LNCAP (cell line): ENCODE measurements at regions not wholly inside any gene's neighbourhood (a gene's known extent, or its start where the extent isn't known, plus 50 kb on each side); places are given as distances from the start of the nearest gene placed in this dataset.

Experiments
- TF ChIP-seq, protein P1 (sequence below): fragments of 450-650 bp; IDR thresholded peaks from 2 replicates; pipeline ENCODE4 v1.5.1; 2017; ENCODE audit warnings: mild to moderate bottlenecking

DNA sequence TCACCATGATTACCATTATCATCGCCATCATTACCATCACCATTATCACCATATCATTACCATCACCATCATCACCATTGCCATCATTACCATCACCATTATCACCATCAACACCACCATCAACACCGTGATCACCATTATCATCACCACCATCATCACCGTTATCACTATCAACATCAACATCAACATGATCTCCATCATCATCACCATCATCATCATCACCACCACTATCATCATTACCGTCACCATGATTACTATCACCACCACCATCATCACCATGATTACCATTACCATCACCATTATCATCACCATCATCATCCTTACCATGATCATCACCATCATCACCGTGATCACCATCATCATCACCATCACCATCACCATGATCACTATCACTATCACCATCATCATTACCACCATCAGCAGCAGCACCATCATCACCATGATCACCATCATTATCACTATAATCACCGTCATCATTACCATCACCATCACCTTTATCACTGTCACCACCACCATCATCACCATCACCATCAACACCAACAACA lies 753.7 kb downstream of the BRD1 start:
- TF ChIP-seq, protein P1, sequence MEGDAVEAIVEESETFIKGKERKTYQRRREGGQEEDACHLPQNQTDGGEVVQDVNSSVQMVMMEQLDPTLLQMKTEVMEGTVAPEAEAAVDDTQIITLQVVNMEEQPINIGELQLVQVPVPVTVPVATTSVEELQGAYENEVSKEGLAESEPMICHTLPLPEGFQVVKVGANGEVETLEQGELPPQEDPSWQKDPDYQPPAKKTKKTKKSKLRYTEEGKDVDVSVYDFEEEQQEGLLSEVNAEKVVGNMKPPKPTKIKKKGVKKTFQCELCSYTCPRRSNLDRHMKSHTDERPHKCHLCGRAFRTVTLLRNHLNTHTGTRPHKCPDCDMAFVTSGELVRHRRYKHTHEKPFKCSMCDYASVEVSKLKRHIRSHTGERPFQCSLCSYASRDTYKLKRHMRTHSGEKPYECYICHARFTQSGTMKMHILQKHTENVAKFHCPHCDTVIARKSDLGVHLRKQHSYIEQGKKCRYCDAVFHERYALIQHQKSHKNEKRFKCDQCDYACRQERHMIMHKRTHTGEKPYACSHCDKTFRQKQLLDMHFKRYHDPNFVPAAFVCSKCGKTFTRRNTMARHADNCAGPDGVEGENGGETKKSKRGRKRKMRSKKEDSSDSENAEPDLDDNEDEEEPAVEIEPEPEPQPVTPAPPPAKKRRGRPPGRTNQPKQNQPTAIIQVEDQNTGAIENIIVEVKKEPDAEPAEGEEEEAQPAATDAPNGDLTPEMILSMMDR = no peak

DNA sequence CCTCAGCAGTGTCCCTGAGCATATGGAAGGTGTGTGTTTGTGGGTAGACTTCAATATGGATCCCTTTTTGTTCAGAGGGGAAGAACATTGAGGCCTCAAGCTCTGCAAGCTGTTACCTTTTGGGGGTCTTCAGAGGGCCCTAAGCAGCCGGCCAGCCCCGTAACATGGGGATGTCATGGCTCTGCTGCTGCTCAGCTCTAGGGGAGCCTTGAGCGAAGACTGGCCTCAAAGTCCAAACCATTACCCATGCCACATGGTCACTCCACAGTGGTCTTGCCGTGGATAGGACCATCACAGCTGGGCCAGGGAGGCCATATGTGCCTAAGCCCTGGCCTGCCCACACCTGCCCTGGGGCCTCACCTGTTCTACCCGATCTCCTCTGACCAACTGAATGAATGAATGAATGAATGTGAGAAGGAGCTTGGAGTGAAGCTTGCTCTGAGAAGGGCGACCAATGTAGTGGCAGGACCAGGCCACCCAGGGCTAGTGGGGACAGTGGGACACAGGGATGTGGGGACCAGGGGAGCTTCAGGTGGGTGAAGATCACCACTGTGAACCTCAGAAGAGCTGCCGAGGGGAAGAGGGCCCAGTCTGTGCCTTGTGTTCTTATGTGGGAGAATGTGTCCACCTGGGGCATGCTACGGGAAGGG lies 754.6 kb downstream of the BRD1 start:
- TF ChIP-seq, protein P1 = no peak

DNA sequence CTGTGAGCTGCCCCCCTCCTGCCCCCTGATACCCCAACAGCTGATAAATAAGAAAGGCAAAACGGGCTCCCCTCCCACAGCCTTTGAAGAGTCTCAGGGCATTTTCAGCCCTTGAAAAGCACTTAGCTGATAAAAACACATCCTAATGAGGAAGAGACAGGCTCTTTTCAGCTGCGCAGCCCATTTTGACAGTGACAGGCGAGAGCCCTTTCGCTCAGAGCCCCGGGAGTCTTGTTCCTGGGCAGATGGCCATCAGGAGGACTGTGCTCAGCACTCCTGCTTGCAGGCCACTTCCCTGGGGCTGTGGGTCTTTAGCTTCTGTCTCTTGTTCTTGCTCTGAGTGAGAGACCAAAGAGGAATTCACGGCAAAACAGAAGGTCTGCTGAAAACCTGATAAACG lies 757.2 kb downstream of the BRD1 start:
- TF ChIP-seq, protein P1 = no peak

DNA sequence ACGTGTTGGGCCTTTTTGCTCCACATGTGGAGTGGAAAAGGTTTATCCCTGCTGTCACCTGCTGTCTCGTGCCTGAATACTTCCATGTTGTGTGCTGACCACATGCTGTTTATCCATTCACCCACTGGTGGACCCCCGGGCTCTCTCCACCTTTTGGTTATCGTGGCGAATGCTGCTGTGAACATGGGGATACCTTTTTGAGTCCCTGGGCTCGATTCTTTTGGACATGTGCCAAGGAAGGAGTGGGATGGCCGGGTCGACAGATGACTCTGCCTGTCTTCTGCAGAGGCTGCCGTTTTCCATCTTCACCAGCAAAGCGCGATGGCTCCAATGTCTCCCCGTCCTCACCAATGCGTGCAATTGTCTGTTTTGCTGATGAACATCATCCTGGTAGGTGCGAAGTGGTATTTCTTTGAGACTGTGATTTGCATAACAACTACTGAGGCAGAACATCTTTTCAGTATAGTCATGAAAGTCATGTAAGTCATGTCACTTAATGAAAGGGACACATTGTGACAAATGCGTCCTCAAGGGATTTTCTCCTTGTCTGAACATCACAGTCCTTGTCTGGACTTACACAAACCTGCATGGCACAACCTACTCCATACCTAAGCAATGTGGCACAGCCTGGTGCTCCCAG lies 758.7 kb downstream of the BRD1 start:
- TF ChIP-seq, protein P1 = no peak

DNA sequence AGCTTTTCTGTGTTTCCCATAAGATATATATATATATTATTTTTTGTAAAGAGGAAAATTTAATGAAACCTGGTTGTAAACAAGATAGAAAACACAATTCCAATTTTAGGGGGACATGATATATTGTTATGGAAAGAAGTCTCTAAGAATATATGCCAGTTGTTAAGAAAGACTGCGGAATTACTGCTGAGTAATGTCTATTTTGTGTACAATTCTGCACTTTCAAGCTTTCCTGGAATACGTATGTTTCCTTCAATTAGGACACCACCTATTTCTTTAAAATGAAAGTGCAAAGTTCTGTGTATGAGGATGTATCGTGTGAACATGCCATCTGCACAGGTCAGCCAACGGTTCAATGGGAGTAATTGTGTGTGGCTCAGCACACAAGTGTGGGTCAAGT lies 760.2 kb downstream of the BRD1 start:
- TF ChIP-seq, protein P1 = no peak

DNA sequence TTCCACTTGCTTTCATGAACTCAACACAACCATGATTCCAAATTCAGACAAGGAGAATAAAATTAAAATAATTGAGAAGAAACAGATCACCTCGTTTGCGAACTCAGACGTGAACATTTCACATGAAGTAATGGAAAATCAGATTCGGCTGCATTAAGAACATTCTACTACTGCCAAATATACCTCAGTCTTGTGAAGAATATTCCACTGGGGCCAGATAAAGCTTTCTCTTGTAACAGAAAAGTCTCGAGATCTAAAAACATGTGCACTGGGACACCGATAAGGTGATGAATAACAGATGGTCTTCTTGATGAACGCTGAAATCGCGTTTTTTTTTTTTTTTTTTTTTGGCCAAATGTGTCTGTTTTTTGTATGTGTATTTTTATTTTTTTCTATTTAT lies 761.1 kb downstream of the BRD1 start:
- TF ChIP-seq, protein P1 = no peak

DNA sequence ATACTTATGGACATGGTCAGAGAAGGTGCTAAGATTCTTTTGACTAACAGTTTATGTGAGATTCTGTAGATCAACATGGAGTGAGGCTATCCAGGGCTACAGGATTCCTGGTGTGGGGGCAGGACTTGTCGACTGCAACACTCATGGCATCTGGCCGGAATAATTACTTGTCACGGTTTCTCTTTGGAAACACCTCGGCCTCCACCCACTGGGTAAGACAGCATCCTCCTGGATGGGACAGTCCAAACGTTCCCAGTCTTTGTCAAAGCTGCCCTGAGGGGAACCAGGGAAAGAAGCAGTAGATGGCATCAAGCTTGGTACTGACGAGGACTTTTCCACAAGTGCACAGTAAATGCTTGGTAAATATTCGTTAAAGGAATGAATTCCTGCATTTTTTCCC lies 762.8 kb downstream of the BRD1 start:
- TF ChIP-seq, protein P1 = no peak
